ENCODE measurements at regions not wholly inside any gene's neighbourhood (a gene's known extent, or its start where the extent isn't known, plus 50 kb on each side); places are given as distances from the start of the nearest gene placed in this dataset.
A peak's percentile ranks its signal among the peaks of the same experiment; 100 is the strongest.

- no peaks in the 10 kb centered on the region for H4K20me1 ChIP-seq (ENCODE audit: insufficient read depth, poor library complexity, severe bottlenecking)
- WGBS (ENCODE audit: low lambda C conversion rate, missing lambda C conversion rate): 87% methylated on average over 5 of the region's 5 CpGs
- H3K27me3 ChIP-seq: no peaks in the 10 kb centered on the region
- no peak for TF ChIP-seq EZH2phosphoT487 (IDR thresholded peaks at IDR 0.05; ENCODE audit: low read depth, severe bottlenecking, unreplicated experiment)
- no peak for TF ChIP-seq EZH2 (IDR thresholded peaks at IDR 0.05; ENCODE audit: borderline replicate concordance)
- no peak for TF ChIP-seq CTCF (IDR thresholded peaks at IDR 0.05; ENCODE audit: poor library complexity)
- no peak overlapping the region for H3K4me3 ChIP-seq
- H3K79me2 ChIP-seq: no peaks in the 10 kb centered on the region
- H3K36me3 ChIP-seq (replicated peaks; ENCODE audit: insufficient read depth, low read depth): no peaks in the 10 kb centered on the region
- H3K27ac ChIP-seq: peak overlapping the region; percentile 1
- peaks cover 4% of the 10 kb centered on the region for H3K4me1 ChIP-seq (ENCODE audit: insufficient read depth)
- H3K4me2 ChIP-seq: no peak overlapping the region
- H3K9me2 ChIP-seq (replicated peaks; ENCODE audit: insufficient read depth): no peaks in the 10 kb centered on the region
- no peak overlapping the region for H2AFZ ChIP-seq
- DNase-seq (ENCODE audit: low spot score): no peak
- no peaks in the 10 kb centered on the region for H3K9me3 ChIP-seq (ENCODE audit: low read depth)
These were observed 462.0 kb upstream of the CLINT1 start for GRCh38 chr5:158320934-158321333.

- Histone ChIP-seq H2AFZ (no peak overlapping the region), H3K27ac (no peak overlapping the region), H3K36me3 (replicated peaks; ENCODE audit: insufficient read depth, low read depth) (no peaks in the 10 kb centered on the region), H3K9me2 (replicated peaks; ENCODE audit: insufficient read depth) (no peaks in the 10 kb centered on the region), H3K9me3 (ENCODE audit: low read depth) (no peaks in the 10 kb centered on the region), H4K20me1 (ENCODE audit: insufficient read depth, poor library complexity, severe bottlenecking) (no peaks in the 10 kb centered on the region), H3K27me3 (no peaks in the 10 kb centered on the region), H3K4me2 (no peak overlapping the region), H3K4me1 (ENCODE audit: insufficient read depth) (peaks cover 4% of the 10 kb centered on the region), H3K79me2 (no peaks in the 10 kb centered on the region), H3K4me3 (no peak overlapping the region)
- TF ChIP-seq EZH2 (IDR thresholded peaks at IDR 0.05; ENCODE audit: borderline replicate concordance): no peak
- no peak for TF ChIP-seq CTCF (IDR thresholded peaks at IDR 0.05; ENCODE audit: poor library complexity)
- TF ChIP-seq EZH2phosphoT487 (IDR thresholded peaks at IDR 0.05; ENCODE audit: low read depth, severe bottlenecking, unreplicated experiment): no peak
- no peak for DNase-seq (ENCODE audit: low spot score)
- 66% methylated on average over 5 of the region's 5 CpGs for WGBS (ENCODE audit: low lambda C conversion rate, missing lambda C conversion rate)
These were observed 461.3 kb upstream of the CLINT1 start for GRCh38 chr5:158320178-158320674.

DNA sequence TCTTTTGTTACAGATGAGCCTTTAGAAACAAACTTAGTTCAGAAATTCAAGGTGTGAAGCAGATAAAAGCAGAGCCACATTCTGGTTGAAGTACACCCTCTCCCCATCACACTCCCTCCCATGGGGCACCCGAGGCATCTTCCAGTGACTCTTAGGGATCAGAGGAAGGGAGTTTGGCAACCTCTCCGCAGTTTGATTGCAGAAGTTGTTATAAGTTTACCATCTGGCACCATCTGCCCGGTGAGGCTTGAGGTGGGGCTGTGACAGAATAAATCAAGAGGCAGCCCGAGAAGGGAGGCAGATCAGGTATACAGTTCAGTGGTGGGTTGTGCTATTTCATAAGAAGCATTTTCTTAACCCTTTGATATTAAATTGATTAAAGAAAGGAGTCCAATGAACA lies 458.6 kb upstream of the CLINT1 start:
- no peaks in the 10 kb centered on the region for H3K9me2 ChIP-seq (replicated peaks; ENCODE audit: insufficient read depth)
- no peaks in the 10 kb centered on the region for H3K79me2 ChIP-seq
- H3K27ac ChIP-seq: no peak overlapping the region
- no peaks in the 10 kb centered on the region for H3K36me3 ChIP-seq (replicated peaks; ENCODE audit: insufficient read depth, low read depth)
- no peak overlapping the region for H3K4me3 ChIP-seq
- no peaks in the 10 kb centered on the region for H3K27me3 ChIP-seq
- H3K4me1 ChIP-seq (ENCODE audit: insufficient read depth): peaks cover 4% of the 10 kb centered on the region
- H3K4me2 ChIP-seq: no peak overlapping the region
- WGBS (ENCODE audit: low lambda C conversion rate, missing lambda C conversion rate): 53% methylated on average over 4 of the region's 4 CpGs
- DNase-seq (ENCODE audit: low spot score): no peak
- H3K9me3 ChIP-seq (ENCODE audit: low read depth): no peaks in the 10 kb centered on the region
- no peak overlapping the region for H2AFZ ChIP-seq
- TF ChIP-seq EZH2 (IDR thresholded peaks at IDR 0.05; ENCODE audit: borderline replicate concordance) (no peak), EZH2phosphoT487 (IDR thresholded peaks at IDR 0.05; ENCODE audit: low read depth, severe bottlenecking, unreplicated experiment) (no peak), CTCF (IDR thresholded peaks at IDR 0.05; ENCODE audit: poor library complexity) (no peak)
- no peaks in the 10 kb centered on the region for H4K20me1 ChIP-seq (ENCODE audit: insufficient read depth, poor library complexity, severe bottlenecking)
